ENCODE measurements at regions not wholly inside any gene's neighbourhood (a gene's known extent, or its start where the extent isn't known, plus 50 kb on each side); places are given as distances from the start of the nearest gene placed in this dataset.

GRCh38 chr9:81787747-81788632 is 98.6 kb upstream of the TLE1 start:
- H3K36me3 ChIP-seq: no peaks in the 10 kb centered on the region
- H3K27ac ChIP-seq: no peak overlapping the region
- intact Hi-C loops (cut with DNase I): no loop called here

DNA sequence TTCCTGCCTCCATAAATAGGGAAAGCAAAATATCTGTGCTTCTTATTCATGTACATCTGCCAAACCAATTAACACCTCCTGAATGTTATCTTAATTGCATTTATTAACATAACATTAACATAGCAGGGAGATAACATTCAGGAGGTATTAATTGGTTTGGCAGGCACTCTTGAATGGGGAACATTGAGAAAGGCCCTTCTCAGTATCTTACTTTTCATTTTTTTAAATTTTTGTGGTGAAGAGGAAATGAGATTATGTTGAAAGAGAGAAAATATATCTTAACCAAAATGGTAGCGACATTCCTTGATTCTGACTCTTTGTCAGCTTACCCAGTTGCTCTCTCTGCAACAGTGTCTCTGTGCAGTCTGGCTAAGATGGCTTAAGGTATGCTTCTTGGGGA is 100.4 kb upstream of the TLE1 start:
- no peak for TF ChIP-seq POLR2AphosphoS5 (IDR thresholded peaks at IDR 0.05; ENCODE audit: insufficient read depth in 1 of 2, low read depth in 1 of 2)
- no peak overlapping the region for H3K27ac ChIP-seq
- intact Hi-C loops (cut with DNase I): no loop called here
- H3K9me3 ChIP-seq: no peaks in the 10 kb centered on the region
- no peaks in the 10 kb centered on the region for H3K36me3 ChIP-seq
- DNase-seq (ENCODE audit: extremely low spot score in 2 of 2): no peak
- peaks cover 15% of the 10 kb centered on the region for H3K4me1 ChIP-seq
- H3K27me3 ChIP-seq: no peaks in the 10 kb centered on the region
- no peak overlapping the region for H3K4me3 ChIP-seq

More at GRCh38 chr9:81787747-81788632, 98.6 kb upstream of the TLE1 start:
- TF ChIP-seq POLR2A (IDR thresholded peaks at IDR 0.05): no peak
- TF ChIP-seq, protein P1, sequence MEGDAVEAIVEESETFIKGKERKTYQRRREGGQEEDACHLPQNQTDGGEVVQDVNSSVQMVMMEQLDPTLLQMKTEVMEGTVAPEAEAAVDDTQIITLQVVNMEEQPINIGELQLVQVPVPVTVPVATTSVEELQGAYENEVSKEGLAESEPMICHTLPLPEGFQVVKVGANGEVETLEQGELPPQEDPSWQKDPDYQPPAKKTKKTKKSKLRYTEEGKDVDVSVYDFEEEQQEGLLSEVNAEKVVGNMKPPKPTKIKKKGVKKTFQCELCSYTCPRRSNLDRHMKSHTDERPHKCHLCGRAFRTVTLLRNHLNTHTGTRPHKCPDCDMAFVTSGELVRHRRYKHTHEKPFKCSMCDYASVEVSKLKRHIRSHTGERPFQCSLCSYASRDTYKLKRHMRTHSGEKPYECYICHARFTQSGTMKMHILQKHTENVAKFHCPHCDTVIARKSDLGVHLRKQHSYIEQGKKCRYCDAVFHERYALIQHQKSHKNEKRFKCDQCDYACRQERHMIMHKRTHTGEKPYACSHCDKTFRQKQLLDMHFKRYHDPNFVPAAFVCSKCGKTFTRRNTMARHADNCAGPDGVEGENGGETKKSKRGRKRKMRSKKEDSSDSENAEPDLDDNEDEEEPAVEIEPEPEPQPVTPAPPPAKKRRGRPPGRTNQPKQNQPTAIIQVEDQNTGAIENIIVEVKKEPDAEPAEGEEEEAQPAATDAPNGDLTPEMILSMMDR (IDR thresholded peaks at IDR 0.05): no peak
- TF ChIP-seq POLR2AphosphoS5 (IDR thresholded peaks at IDR 0.05; ENCODE audit: insufficient read depth in 1 of 2, low read depth in 1 of 2): no peak
- no peak for DNase-seq (ENCODE audit: extremely low spot score in 2 of 2)
- Histone ChIP-seq H3K4me3 (no peak overlapping the region), H3K9me3 (no peaks in the 10 kb centered on the region), H3K4me1 (peaks cover 15% of the 10 kb centered on the region), H3K27me3 (no peaks in the 10 kb centered on the region)

DNA sequence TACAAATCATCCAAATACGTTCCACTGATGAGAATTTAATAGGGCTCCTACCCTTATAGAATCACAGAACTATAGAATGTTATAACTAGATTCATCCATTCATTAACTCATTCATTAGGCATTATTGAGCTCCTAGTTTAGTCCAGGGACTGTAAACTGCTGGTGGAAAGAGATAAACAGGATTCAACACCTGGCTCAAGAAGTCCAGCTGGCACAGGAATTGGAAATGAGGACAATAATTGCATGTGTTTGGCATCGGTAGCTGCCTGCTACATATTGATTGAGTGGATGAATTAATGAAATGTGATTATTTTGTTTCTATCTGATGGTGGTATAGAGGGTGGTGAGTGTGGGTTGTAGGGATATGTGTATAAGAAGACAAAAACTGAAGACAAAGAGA is 100.8 kb upstream of the TLE1 start:
- H3K27me3 ChIP-seq: no peaks in the 10 kb centered on the region
- no peaks in the 10 kb centered on the region for H3K36me3 ChIP-seq
- H3K27ac ChIP-seq: no peak overlapping the region
- intact Hi-C loops (cut with DNase I): no loop called here
- TF ChIP-seq POLR2A (IDR thresholded peaks at IDR 0.05): no peak
- TF ChIP-seq, protein P1 (IDR thresholded peaks at IDR 0.05): no peak
- no peak for TF ChIP-seq POLR2AphosphoS5 (IDR thresholded peaks at IDR 0.05; ENCODE audit: insufficient read depth in 1 of 2, low read depth in 1 of 2)
- H3K4me3 ChIP-seq: no peak overlapping the region
- no peak for DNase-seq (ENCODE audit: extremely low spot score in 2 of 2)
- H3K4me1 ChIP-seq: peaks cover 15% of the 10 kb centered on the region
- no peaks in the 10 kb centered on the region for H3K9me3 ChIP-seq

- H3K27me3 ChIP-seq: no peaks in the 10 kb centered on the region
- H3K4me3 ChIP-seq: no peak overlapping the region
- no peak overlapping the region for H3K27ac ChIP-seq
- peaks cover 15% of the 10 kb centered on the region for H3K4me1 ChIP-seq
- no peaks in the 10 kb centered on the region for H3K9me3 ChIP-seq
- DNase-seq (ENCODE audit: extremely low spot score in 2 of 2): no peak
- TF ChIP-seq, protein P1 (IDR thresholded peaks at IDR 0.05): no peak
- no peak for TF ChIP-seq POLR2A (IDR thresholded peaks at IDR 0.05)
- no peak for TF ChIP-seq POLR2AphosphoS5 (IDR thresholded peaks at IDR 0.05; ENCODE audit: insufficient read depth in 1 of 2, low read depth in 1 of 2)
- intact Hi-C loops (cut with DNase I): no loop called here
- no peaks in the 10 kb centered on the region for H3K36me3 ChIP-seq
These were observed 101.7 kb upstream of the TLE1 start for GRCh38 chr9:81791076-81791475.

GRCh38 chr9:81798606-81799005 is 109.3 kb upstream of the TLE1 start:
- Histone ChIP-seq H3K27ac (no peak overlapping the region), H3K27me3 (no peaks in the 10 kb centered on the region), H3K36me3 (no peaks in the 10 kb centered on the region), H3K4me3 (no peak overlapping the region), H3K4me1 (no peaks in the 10 kb centered on the region), H3K9me3 (no peaks in the 10 kb centered on the region)
- TF ChIP-seq, protein P1 (IDR thresholded peaks at IDR 0.05): no peak
- TF ChIP-seq POLR2A (IDR thresholded peaks at IDR 0.05) (no peak), POLR2AphosphoS5 (IDR thresholded peaks at IDR 0.05; ENCODE audit: insufficient read depth in 1 of 2, low read depth in 1 of 2) (no peak)
- intact Hi-C loops (cut with DNase I): no loop called here
- DNase-seq (ENCODE audit: extremely low spot score in 2 of 2): no peak

All from vagina (tissue), 2 donors.